ENCODE measurements at regions not wholly inside any gene's neighbourhood (a gene's known extent, or its start where the extent isn't known, plus 50 kb on each side); places are given as distances from the start of the nearest gene placed in this dataset.

DNA sequence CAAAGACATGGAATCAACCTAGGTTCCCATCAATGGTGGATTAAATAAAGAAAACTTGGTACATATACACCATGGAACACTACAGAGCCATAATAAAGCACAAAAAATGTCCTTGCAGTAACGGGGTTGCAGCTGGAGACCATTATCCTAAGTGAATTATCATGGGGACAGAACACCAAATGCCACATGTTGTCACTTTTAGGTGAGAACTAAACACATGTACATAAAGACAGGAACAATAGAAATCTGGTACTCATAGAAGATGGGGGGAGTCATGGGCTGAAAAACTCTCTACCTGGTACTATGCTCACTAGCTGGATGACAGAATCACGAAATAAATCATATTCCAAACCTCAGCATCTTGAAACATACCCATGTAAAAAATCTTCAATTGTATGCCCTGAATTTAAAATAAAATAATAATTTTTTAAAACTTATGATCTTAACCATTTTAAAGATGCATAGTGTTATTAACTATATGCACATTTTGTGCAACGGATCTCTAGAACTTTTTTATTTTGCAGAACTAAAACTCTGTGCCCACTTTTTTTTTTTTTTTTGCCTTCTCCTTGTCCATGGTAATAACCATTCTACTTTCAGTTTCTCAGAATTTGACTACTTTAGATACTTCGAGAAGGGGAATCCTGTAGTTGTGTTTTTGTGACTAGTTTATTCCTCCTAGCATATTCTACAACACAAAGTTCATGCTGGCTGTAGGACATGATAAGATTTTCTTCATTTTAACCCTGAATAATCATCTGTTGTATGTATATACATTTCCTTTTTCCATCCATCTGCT, 1081.6 kb upstream of the ACO1 start:
- DNase-seq (ENCODE audit: low read depth, low spot score), result no peak
- no peak for ATAC-seq
- H3K4me3 ChIP-seq (replicated peaks in 1 of 2; ENCODE audit: low read depth in 1 of 2, low read length in 2 of 2), result no peak overlapping the region
- TF ChIP-seq REST (IDR thresholded peaks at IDR 0.05; ENCODE audit: low read depth) (no peak), EZH2 (IDR thresholded peaks at IDR 0.05) (no peak), JUND (IDR thresholded peaks at IDR 0.05) (no peak), CEBPB (IDR thresholded peaks at IDR 0.05; ENCODE audit: low read depth) (no peak), EGR1 (IDR thresholded peaks at IDR 0.05; ENCODE audit: low read depth) (no peak), MAX (IDR thresholded peaks at IDR 0.05) (no peak), POLR2A (IDR thresholded peaks at IDR 0.05; ENCODE audit: borderline replicate concordance, extremely low read depth, insufficient read depth, insufficient read length) (no peak), YY1 (IDR thresholded peaks at IDR 0.05; ENCODE audit: extremely low read depth, insufficient replicate concordance, low read depth, low read length) (no peak)
- H3K36me3 ChIP-seq (ENCODE audit: control insufficient read depth in 1 of 2, insufficient read depth in 2 of 2, low read length in 2 of 2), result no peaks in the 10 kb centered on the region
- no peak overlapping the region for H3K9ac ChIP-seq (ENCODE audit: low read length)
- no peaks in the 10 kb centered on the region for H3K27me3 ChIP-seq (ENCODE audit: insufficient read depth, low read length)
- intact Hi-C loops (cut with micrococcal nuclease), result loop anchor here (10.0 kb wide), 1 partner anchor 178 kb away; no protein-coding TSS in a partner anchor
- no TSS peak for BruUV-seq (replicated peaks)
- RAD21 ChIA-PET (ENCODE audit: low non-redundant PET in 1 of 2, low total read pairs in 2 of 2, uncharacterized antibody in 2 of 2, unreplicated experiment in 2 of 2), result interaction anchor here (0.6 kb wide), 2 partner anchors 9 to 1255 kb away, joined by 4 to 5 read pairs; no protein-coding TSS in a partner anchor
- peaks cover 0 to 12% of the 10 kb centered on the region in 2 experiments; a peak in 2 of 4 replicates for H3K4me1 ChIP-seq (ENCODE audit: control insufficient read depth in 1 of 2, insufficient read depth in 2 of 2, low read length in 2 of 2)
- no peak overlapping the region for H3K27ac ChIP-seq (ENCODE audit: low read depth, low read length)
- no peaks in the 10 kb centered on the region for H4K20me1 ChIP-seq (ENCODE audit: insufficient read depth)
- H3K9me3 ChIP-seq (ENCODE audit: control insufficient read depth in 1 of 2, insufficient read depth in 1 of 2, low read depth in 1 of 2, low read length in 2 of 2), result no peaks in the 10 kb centered on the region
- POLR2A ChIA-PET, result no interaction called here
- no peak overlapping the region for H3K4me2 ChIP-seq (ENCODE audit: low read length)
- H2AFZ ChIP-seq (ENCODE audit: low read depth, low read length, poor library complexity, severe bottlenecking), result no peak overlapping the region
- H3K9me2 ChIP-seq (ENCODE audit: insufficient read depth), result no peaks in the 10 kb centered on the region
- CTCF ChIA-PET, result no interaction called here
- no peaks in the 10 kb centered on the region for H3K79me2 ChIP-seq (ENCODE audit: insufficient read depth, low read length)
